Right renal cortex interstitium (tissue), 3 donors: ENCODE measurements at regions not wholly inside any gene's neighbourhood (a gene's known extent, or its start where the extent isn't known, plus 50 kb on each side); places are given as distances from the start of the nearest gene placed in this dataset.
A peak's percentile ranks its signal among the peaks of the same experiment; 100 is the strongest.
"Not testable (repeated sequence)": the region's sequence is repeated elsewhere in the genome, so short reads cannot be mapped to it uniquely, and the experiment has no call there.

Experiments
- DNase-seq, 3 donors: peaks; one replicate each; pipeline ENCODE4 v3.0.0-alpha.2; 2013; ENCODE audit warnings: low read depth in 3 of 3, low spot score in 2 of 3

- DNase-seq: no peak
Observed at GRCh38 chr6:76862936-76863335, 600.4 kb downstream of the HTR1B start.

DNA sequence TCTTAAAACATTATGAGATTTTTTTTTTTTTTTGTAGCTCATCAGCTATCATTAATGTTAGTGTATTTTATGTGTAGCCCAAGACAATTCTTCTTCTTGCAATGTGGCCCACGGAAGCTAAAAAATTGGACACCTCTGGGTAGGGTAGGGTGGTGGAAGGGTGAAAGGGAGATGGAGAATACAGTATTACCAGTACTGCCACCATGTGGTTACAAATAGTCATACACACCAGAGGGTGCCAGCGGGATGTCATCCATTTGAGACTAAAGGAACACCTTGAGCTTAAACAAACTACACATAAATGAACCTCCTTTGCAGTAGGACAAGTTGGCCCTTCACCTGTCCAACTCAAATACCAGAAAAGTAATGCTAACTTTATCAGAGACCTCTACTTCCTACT, 601.9 kb downstream of the HTR1B start:
- DNase-seq: no peak

DNA sequence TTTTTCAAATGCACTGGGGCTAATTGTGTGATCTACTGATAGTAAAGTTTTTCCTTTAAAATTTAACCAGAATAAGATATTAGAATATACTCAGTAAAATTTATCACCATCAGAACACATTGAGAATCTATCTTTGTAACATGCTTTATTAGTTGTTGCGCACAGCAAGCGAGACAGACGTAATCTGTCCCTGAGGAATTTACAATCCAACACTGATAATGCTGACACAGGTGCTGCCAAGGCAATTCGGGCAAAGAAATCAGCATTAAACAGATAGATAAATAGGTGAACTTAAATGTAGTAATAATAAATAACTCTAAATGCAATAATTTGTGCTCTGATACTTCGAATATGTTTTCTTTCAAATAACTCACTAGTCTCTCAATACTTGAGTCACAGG, 607.2 kb downstream of the HTR1B start:
- DNase-seq: no peak

- no peak for DNase-seq
Observed at GRCh38 chr6:76852776-76853175, 610.5 kb downstream of the HTR1B start.

DNA sequence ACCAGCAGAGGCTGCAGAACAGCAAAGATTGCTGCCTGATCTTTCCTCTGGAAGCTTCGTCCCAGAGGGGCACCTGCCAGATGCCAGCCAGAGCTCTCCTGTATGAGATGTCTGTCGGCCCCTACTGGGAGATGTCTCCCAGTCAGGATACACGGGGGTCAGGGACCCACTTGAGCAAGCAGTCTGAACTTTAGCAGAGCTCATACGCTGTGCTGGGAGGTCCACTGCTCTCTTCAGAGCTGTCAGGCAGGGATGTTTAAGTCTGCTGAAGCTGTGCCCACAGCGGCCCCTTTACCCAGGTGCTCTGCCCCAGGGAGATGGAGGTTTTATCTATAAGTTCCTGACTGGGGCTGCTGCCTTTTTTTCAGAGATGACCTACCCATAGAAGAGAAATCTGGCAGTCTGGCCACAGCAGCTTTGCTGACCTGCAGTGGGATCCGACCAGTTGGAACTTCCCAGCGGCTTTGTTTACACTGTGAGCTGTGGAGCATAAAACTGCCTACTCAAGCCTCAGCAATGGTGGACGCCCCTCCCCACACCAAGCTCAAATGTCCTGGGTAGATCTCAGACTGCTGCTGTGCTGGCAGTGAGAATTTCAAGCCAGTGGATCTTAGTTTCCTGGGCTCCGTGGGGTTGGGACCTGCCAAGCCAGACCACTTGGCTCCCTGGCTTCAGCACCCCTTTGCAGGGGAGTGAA, 613.9 kb downstream of the HTR1B start:
- peak; percentile 10 to 15 (median 10) for DNase-seq

DNA sequence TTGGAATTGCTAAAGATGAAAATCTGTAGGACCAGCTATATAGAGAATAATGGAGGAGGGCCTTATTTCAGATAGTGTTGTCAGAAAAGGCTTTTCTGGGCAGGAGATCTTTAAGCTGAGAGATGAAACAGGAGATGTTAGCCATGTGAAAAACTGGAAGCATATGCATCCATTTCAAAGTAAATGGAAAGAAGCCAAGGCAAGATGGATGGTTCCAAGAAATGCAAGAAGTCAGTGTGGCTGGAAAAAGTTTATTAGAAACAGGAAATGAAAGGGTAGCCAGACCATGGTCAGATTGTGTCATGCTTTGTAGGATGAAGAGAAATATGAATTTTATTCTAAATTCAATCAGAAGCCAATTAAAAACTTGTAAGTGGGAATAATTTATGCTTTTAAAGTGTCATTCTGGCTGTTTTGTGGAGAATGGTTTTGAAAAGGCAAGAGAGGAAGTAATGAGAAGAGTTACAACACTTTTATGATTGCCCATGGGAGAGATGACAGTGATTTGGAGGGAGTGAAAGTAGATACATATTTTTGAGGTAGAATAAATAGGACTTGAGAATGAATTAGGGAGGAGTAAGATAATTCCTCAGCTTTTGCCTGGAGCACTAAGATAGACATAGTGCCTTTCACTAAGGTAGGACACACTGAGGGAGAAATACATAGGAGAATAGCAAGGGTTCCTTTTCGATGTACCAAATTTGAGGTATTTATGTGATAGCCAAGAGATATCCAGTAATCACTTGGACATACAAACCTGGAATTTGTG, 620.1 kb downstream of the HTR1B start:
- DNase-seq: no peak

DNA sequence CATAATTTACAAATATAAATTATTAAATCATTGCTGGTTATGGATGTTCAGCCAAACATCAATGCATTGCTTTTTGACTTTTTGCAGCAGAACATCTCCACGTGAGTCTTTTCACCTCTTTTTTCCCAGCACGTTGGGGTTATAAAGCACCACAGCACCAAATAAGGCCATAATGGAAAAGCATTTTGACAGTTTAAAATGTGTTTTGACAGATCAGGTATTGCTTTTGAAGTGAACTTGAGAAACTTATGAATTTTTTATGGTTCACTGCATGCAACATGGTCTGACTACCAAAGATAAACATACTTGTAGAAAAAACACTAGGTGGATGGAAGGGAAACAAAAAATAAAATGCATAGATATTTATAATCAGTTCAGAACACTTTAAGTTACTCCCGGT, 622.4 kb downstream of the HTR1B start:
- DNase-seq: no peak

DNA sequence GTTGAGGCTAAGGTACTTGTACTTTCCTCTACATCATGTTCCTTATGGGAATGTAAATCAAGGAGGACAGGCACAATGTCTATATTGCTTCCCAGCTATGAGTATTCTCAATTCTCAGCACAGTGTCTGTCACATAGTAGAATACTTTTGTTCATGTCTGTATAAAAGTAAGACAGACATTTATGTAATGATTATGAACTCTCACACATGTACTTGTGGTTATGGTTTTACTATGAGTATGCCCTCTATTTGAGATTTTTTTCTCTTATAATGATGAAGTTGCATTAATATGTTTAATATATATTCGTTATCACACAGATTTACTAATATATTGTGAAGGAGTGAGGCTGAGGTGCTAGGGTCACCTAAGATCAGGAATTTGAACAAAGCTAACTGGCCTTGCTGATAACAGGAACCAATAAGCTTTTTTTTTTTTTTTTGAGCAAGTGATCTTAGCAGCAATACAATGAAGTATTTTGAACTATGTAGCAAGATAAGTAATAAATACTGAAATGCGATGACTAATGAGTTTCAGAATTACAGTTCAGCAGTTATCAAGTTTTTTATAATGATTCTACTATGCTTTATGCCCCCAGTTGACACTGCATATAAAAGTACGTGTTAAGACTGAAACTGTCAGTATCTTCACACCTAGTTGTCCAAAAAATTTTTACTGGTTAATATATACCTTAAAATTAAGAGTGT, 623.1 kb downstream of the HTR1B start:
- DNase-seq: no peak

- DNase-seq: no peak
Observed at GRCh38 chr6:76839505-76839904, 623.8 kb downstream of the HTR1B start.

DNA sequence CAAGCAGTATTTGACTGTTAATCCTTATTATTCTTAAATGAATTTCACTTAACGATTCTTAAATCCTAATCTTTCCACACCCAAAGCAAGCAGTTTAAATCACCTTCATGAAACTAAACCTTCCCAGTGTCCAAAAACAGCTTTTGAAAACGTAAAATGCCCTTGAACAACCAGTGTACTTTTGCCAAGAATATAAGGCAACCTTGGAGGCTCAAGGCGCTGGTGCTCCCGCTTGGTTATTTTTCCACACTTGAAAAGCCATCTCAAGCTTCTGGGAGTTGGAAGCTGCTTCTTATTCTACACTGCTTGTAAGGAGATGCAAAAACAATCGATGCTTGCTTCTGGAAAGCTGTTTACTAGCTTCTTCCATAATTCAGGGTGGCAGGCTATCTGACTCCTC, 625.7 kb downstream of the HTR1B start:
- no peak for DNase-seq

DNA sequence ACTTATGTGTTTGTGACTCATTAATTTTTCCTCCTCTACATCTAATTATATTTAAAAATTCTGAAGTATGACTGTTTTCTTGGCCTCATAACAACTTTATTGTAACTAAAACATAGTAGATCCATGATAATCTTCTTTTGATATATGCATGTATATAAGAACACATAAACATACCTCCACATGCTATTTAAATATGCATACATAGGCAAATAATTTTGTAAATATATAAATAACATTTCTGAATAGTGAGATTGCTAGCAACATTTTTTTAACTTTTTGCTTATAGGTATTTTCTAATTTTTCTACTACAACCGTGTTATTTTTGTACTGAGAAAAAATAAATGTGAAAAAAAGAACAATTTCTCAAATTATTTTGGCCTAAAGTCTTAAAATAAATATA, 627.6 kb downstream of the HTR1B start:
- DNase-seq: no peak

GRCh38 chr6:76835293-76835692, 628.0 kb downstream of the HTR1B start:
- no peak for DNase-seq

GRCh38 chr6:76834399-76834798, 628.9 kb downstream of the HTR1B start:
- no peak for DNase-seq

GRCh38 chr6:76831299-76831698, 632.0 kb downstream of the HTR1B start:
- no peak for DNase-seq

GRCh38 chr6:76823578-76823977, 639.7 kb downstream of the HTR1B start:
- DNase-seq: not testable (repeated sequence)

GRCh38 chr6:76818451-76818850, 644.8 kb downstream of the HTR1B start:
- DNase-seq: no peak

DNA sequence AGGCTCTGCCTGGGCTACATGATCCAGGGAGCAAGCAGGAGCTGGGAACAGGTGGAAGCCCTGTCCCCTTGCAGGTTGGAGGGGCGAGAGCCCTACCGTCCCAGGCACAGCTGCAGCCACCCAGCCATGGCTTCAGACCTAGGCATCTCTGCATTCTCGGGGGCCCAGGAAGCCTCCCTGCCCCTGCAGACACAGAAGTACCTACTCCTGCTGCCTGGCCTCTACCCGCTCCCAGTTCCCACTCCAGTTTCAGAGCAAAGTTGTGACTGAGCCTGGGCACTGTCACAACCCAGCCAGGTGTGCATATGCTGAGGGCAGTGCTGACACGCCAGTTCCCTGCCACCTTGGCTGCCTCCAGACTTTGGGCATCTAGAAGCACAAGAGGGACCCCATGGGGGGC, 645.9 kb downstream of the HTR1B start:
- DNase-seq: no peak

GRCh38 chr6:76814496-76815458, 648.5 kb downstream of the HTR1B start:
- DNase-seq: no peak

DNA sequence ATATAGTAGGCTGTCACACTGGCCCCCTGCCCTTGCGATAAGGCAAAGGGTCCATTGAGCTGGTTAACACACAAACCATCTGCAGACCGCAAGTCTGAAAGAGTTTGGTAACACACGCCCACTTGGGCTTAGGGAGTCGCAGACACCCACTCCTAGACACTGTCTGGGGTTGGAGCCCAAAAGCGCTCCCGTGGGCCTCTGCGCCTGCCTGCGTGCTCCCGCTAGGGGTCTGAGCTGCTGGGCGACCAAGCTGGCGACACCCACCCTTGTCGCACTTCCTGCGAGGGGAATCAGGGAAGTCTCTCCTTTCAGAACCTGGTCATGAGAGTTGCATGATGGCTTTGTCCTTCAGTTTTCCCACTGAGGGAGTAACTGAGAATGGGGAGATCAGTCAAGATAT, 653.0 kb downstream of the HTR1B start:
- no peak for DNase-seq

DNA sequence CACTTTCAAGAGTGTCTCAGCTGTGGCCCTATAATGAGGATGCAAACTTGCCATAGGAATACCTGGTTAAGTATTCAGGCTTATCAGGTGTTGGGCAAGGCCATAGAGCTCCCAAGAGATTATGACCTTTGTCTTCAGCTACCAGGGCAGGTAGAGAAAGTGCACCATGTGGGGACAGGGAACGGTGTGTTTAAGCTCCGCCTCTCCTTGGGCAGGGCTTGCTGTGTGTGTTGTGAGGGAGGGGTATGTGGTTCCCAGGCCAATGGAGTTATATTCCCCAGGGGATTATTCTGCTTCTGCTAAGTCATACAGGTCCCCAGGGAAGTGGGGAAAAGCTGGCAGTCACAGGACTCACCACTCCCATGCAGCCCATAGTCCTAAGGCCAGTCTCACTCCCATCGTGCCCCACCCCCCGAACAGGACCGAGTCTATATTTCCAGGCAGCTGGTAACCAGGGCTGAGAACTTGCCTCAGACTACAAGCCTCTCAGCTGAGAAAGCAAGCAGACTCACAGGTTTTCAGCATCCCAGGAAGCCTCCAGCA, 660.2 kb downstream of the HTR1B start:
- DNase-seq: no peak
